Sigmoid colon (tissue), 4 donors: ENCODE measurements at regions not wholly inside any gene's neighbourhood (a gene's known extent, or its start where the extent isn't known, plus 50 kb on each side); places are given as distances from the start of the nearest gene placed in this dataset.

Experiments
- CTCF ChIP-seq, 4 experiments: fragments of 450-650 bp in 3 of 4; fragments of 200-600 bp in 1 of 4; IDR thresholded peaks; one replicate each; pipeline ENCODE4 v1.5.1; 2016 to 2019; ENCODE audit warnings: antibody characterized with exemption in 4 of 4, mild to moderate bottlenecking in 3 of 4, moderate library complexity in 2 of 4
- EP300 ChIP-seq, 4 donors: sonication (generic); formaldehyde crosslinking; IDR thresholded peaks; one replicate each; pipeline ENCODE4 v1.6.1; 2017; ENCODE audit warnings: antibody characterized with exemption in 4 of 4
- POLR2A ChIP-seq, 2 donors: fragments of 450-650 bp; IDR thresholded peaks; one replicate each; pipeline ENCODE4 v1.6.1; 2016; ENCODE audit warnings: antibody characterized with exemption in 2 of 2, mild to moderate bottlenecking in 2 of 2, moderate library complexity in 2 of 2
- POLR2AphosphoS5 ChIP-seq, 4 donors: sonication (generic); formaldehyde crosslinking; IDR thresholded peaks; one replicate each; pipeline ENCODE4 v1.6.1; 2017; ENCODE audit warnings: antibody characterized with exemption in 4 of 4

GRCh38 chr18:35856178-35856577, 116.3 kb upstream of the RMP24 start:
- no peak for TF ChIP-seq CTCF (IDR thresholded peaks at IDR 0.05)
- TF ChIP-seq POLR2A (IDR thresholded peaks at IDR 0.05), result no peak
- no peak for TF ChIP-seq POLR2AphosphoS5 (IDR thresholded peaks at IDR 0.05)
- no peak for TF ChIP-seq EP300 (IDR thresholded peaks at IDR 0.05)
